Pulmonary artery endothelial cell (primary cell): ENCODE measurements at regions not wholly inside any gene's neighbourhood (a gene's known extent, or its start where the extent isn't known, plus 50 kb on each side); places are given as distances from the start of the nearest gene placed in this dataset.

ENCODE experiments used
- DNase-seq: peaks from one replicate; pipeline ENCODE4 v3.0.0-alpha.2; 2011; ENCODE audit warnings: low read depth, low spot score

DNA sequence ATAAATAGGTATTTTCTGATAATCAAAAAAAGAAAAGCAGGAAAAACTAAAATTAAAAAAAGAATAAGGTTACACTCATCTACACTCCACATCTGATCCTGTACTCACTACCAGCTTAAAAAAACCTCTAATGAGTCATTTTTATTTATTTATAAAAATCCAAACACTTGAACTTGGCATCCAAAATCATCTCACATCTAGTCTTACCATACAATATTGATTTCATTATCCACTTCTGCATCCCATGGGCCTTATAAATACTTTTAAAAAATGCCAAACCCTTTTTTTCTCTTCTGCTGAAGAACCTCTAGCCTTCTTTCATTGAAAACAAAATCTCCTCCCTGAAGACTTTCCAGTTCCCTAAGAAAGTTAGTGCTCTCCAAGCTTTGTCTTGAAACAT is 109.7 kb downstream of the TMTC3 start:
- no peak for DNase-seq

DNA sequence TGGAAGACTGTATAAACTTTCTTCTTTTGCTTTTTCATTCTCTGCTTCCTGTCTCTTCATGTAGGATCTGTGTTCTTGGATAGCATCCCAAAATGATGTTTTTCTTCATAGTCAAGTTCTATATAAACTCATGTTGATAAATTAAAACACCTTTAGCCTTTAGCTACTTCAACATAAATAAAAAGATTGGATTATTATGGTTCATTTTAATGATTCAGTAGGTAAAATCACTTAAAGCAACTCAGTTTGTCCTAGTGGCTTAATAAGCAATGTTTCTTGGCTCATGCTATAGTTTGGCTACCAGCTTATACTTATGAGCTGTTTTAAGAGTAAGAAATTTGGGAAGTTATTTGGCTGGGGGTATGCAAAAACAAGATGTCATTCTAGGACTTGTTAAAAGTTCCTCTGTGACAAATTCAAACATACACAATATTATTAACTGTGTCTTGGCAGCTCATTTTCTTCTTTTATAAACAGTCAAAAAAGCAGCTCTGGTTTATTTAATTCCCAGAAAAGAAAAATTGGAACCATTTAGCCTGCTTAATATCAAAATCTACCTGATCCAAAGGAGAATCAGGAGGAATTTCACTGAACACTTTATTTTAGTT is 111.4 kb downstream of the TMTC3 start:
- DNase-seq, result no peak

GRCh38 chr12:88255224-88255623 is 113.1 kb downstream of the TMTC3 start:
- DNase-seq, result no peak

- DNase-seq, result no peak
Observed at GRCh38 chr12:88255847-88256246, 113.7 kb downstream of the TMTC3 start.

- DNase-seq, result no peak
Observed at GRCh38 chr12:88258396-88258795, 116.3 kb downstream of the TMTC3 start.

DNA sequence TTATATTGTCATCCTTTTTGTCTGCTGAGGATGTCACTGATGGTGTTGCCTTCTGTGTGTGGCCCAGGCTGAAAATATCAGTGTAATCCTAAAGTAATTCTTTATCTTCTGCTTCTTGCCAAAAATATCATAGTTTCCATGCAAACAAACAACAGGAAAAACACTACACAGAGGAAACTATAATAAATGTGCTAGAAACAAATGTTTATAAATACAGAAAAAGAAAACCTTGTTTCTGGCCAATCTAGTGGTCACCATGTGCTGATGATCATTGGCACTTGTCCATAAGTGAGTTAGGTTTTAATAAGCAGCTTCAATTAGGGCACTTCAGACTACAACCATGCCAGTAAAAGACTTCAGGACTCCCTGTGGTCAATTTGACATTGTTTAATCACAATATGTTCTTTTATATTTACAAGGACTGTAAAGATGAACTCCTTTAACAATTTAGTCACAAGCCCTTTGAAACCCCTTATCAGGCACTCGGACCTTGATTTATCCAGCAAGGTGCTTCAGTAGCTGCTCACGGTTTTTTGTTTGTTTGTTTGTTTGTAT is 124.8 kb downstream of the TMTC3 start:
- DNase-seq, result no peak

DNA sequence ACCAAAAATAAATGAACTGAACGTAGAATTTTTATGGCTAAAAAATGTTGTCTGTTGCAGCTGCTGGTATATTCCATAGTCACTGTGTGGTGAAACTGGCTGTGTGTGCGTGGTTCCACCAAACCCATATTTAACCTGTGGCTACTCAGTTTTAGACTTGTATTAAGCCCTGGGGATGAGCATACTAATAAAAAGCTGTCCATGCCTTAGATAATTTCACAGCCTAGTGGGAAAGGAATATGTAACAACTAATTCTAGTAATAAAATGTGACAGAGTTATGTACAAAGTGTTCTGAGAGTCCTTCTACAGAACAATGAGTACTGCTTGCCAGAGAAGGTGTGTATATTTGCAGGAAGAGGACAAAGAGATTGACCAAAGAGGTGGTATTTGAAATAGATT is 125.5 kb downstream of the TMTC3 start:
- no peak for DNase-seq

DNA sequence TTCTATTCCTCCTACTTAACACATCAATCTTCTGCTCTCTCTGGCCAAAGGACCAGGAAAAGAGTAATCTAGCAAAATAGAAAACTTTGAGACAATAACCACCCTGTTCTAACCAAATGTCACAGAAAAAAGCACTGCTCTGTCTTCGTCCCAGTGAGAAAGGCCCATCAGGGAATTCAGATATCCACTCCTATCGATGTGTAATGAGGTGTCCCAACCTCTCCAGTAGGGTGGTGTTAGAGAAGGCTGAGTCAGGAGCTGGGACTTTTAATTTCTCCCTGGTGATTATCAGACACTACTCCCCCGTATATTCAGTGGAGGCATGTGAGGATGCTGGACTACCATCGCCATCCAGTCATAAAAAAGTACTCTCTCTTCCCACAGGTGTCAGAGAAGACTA is 130.3 kb downstream of the TMTC3 start:
- DNase-seq, result no peak

DNA sequence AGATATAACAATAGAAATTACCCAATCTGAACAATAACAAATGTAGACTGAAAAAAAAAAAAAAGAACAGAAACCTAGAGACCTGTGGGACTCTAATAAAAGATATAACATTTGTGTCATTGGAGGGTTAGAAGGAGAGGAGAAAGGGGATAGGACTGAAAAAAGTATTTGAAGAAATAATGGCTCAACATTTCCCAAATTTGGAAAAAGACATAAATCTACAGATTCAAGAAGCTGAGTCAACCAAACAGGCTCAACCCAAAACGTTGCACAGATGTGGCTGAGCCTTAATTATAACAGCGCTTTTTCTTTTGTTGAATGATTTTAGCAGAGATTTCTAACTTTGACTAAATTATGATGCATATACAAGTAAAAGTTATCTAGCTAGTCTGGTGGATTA is 131.3 kb downstream of the TMTC3 start:
- DNase-seq, result no peak

GRCh38 chr12:88273875-88274274 is 131.8 kb downstream of the TMTC3 start:
- DNase-seq, result no peak

DNA sequence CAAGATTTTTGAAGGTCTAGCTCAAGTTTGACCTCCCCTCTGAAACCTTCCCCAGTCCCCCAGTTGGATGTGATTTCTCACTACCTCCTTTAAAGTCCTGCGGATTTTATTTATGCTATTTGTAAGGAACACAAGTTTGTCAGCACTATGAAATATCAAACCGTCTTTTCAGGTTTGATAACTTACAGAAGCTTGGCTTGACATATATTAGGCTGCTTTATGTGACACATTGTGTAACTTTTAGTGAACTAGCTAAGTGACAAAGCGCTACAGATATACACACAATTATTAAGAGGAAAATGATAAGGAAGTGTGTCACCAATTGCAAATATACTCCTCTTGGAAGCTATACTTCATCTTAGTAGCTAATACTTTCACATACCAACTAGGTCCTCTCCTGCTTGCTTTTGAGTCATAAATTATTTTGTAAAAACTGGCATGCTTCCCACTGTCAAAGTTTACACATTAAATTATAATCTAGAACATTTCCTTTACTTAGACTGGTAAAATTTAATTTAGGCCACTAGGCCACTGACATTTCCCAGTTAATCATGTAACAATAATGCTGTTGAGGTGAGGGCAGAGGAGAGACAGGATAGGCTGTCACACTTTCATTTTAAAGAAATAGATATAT is 149.5 kb downstream of the TMTC3 start:
- DNase-seq, result no peak

- no peak for DNase-seq
Observed at GRCh38 chr12:88298014-88298682, 156.0 kb downstream of the TMTC3 start.

- no peak for DNase-seq
Observed at GRCh38 chr12:88298761-88299242, 156.7 kb downstream of the TMTC3 start.

DNA sequence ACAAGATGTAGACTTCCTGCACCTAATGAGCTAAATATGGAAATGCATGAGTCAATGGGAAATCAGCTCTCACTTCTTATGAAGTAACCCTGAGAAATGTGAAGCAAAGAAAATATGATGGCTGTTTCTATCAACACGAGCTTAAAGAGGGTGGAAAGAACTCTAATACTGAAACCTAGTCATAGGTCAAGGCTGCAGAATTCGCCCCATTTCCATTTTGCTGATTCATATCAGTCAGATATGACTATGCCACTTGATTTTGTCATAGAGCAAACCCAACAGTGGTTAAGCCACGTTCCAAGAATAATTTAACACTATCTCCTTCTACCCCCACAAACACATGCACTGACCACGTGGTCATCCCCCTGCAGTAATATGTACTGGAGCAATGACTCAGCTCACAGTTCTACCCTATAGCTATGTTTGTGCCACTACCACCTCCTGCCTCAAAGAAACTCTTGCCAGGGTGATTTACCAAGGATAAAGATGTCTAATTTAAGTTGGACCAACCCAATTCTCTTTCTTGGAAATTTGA is 157.5 kb downstream of the TMTC3 start:
- DNase-seq, result peak; percentile 85

GRCh38 chr12:88300931-88301330 is 158.8 kb downstream of the TMTC3 start:
- DNase-seq, result no peak

GRCh38 chr12:88303335-88303734 is 161.2 kb downstream of the TMTC3 start:
- no peak for DNase-seq

DNA sequence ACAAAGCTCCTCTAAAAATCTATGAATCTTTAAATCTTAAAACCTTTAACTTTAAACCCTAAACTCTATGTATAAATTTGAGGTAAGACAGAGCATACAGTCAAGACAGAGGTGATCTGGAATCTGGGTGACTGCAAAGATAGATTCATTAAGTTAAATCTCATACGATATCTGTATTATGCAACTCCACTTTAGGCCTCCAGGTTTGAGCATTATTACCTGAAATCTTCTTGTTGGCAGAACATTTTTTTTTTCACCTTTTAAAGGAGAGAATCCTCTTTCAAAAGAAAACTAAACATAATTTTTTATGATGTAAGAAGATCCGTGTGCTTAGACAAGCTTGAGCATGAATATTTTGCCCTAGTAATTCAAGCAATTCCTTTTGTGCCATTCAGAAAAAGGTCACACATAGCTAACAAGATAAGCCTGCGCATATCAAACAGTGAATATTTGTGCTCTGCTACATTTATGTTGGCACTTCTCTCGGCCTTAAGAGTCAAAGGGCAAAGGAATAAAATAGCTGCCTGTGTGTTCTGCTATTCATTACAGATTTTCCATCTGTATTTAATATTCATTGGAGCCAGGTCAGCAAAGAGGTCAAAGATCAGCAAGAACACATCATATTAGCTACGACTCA is 163.3 kb downstream of the TMTC3 start:
- no peak for DNase-seq

GRCh38 chr12:88306471-88307069 is 164.5 kb downstream of the TMTC3 start:
- DNase-seq, result no peak

DNA sequence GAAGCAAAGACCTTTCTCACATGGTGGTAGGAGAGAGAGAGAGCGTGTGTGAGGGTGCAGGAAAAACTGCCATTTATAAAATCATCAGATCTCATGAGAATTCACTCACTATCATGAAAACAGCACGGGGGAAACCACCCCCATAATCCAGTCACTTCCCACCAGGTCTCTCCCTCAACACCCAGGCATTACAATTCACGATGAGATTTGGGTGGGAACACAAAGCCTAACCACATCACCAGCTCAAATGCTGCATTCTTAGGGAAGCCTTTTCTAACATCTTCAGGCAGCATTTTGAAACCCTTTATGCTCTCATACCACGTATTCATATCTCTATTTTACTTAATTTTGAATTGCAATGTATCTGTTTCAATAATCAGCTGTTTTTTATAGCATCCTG is 165.9 kb downstream of the TMTC3 start:
- DNase-seq, result no peak

GRCh38 chr12:88308825-88309224 is 166.7 kb downstream of the TMTC3 start:
- no peak for DNase-seq

DNA sequence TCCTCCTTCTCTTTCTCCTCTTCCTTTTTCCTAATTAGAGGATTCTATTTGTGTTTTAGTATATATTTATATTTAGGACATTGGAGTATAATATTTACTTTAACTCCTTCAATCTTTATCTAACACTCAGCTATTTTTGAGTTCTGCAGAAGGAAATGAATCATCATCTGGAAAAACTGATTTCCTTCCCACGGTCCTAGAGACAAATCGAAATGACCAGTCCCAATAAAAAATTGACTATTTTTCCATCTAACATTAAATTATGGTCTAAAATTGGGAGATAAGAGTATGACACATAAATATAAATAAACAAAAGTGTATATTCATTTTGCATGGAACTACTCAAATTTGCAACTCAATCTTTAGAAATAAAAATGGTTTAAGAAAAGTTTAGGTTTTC is 167.4 kb downstream of the TMTC3 start:
- peak; percentile 40 for DNase-seq
